WERI-Rb-1 (cell line): ENCODE measurements at regions not wholly inside any gene's neighbourhood (a gene's known extent, or its start where the extent isn't known, plus 50 kb on each side); places are given as distances from the start of the nearest gene placed in this dataset.
A peak's percentile ranks its signal among the peaks of the same experiment; 100 is the strongest.

Source experiments
- DNase-seq: peaks from one replicate; pipeline ENCODE4 v3.0.0-alpha.2; 2020
- H3K27ac ChIP-seq: fragments of 250-450 bp; sonication (Bioruptor Pico); 2 replicates; pipeline ENCODE4 v1.5.1; 2020; ENCODE audit warnings: mild to moderate bottlenecking, moderate library complexity
- H3K27me3 ChIP-seq: fragments of 250-450 bp; sonication (Bioruptor Pico); 2 replicates; pipeline ENCODE4 v1.5.1; 2021; ENCODE audit warnings: mild to moderate bottlenecking, low read depth, moderate library complexity; ENCODE audit not compliant: insufficient read depth, severe bottlenecking
- H3K36me3 ChIP-seq: fragments of 250-450 bp; sonication (Bioruptor Pico); 2 replicates; pipeline ENCODE4 v1.5.1; 2020; ENCODE audit warnings: mild to moderate bottlenecking, moderate library complexity
- H3K4me3 ChIP-seq: 2 replicates; pipeline ENCODE4 v1.5.1; 2011; ENCODE audit warnings: low read depth, mild to moderate bottlenecking, control low read depth, low read length
- H3K9me3 ChIP-seq: fragments of 250-450 bp; sonication (Bioruptor Pico); 2 replicates; pipeline ENCODE4 v1.5.1; 2021; ENCODE audit warnings: mild to moderate bottlenecking, moderate library complexity; ENCODE audit not compliant: severe bottlenecking
- CTCF ChIP-seq: IDR thresholded peaks from 2 replicates; pipeline ENCODE4 v1.5.1; 2011; ENCODE audit warnings: low read depth, mild to moderate bottlenecking, control low read depth, inconsistent platforms, low read length

DNA sequence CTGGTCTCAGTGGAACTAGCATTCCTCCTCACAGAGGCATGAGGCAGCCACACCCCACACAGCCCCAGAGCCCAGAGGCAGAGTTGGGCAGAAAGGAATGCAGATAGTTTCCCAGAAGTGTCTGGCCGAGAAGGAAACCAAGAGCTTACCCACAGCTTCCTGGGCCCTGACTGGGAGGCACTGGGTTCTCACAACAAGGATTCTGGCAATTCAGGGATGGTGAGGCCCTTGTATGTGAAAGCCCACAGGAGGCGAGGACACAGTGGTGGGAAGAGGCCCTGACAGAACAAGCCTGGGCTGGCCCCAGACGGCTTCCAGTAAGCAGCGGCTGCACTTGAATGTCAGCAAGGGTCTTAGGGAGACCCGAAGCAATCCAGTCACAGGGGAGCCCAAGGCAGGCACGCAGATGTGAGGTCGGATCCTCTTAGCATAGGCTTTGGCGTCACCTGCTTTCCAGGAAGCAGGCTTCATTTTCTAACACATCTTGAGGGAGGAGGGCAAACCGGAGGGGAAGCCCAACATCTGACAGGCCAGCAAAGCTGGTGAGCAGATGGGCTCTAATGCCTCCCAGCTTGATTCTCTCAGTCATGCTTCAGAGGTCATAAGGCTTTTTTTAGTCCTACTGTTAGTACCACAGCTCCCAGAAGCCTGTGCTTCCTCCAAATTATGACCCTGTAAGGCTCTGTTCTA is 78.3 kb upstream of the AKIP1 start:
- H3K9me3 ChIP-seq = no peaks in the 10 kb centered on the region
- H3K27ac ChIP-seq = peak overlapping the region; percentile 90
- no peaks in the 10 kb centered on the region for H3K27me3 ChIP-seq
- no peak; the same call in 1 of the 2 replicates for TF ChIP-seq CTCF
- H3K36me3 ChIP-seq = peaks cover 2% of the 10 kb centered on the region; the same call in 1 of the 2 replicates
- peak overlapping the region; percentile 31 for H3K4me3 ChIP-seq
- DNase-seq = peak; percentile 96

- H3K27me3 ChIP-seq = no peaks in the 10 kb centered on the region
- peak overlapping the region; percentile 31 for H3K4me3 ChIP-seq
- H3K36me3 ChIP-seq = peaks cover 2% of the 10 kb centered on the region; the same call in 1 of the 2 replicates
- peak; percentile 64 for DNase-seq
- peak overlapping the region; percentile 90 for H3K27ac ChIP-seq
- H3K9me3 ChIP-seq = no peaks in the 10 kb centered on the region
- no peak for TF ChIP-seq CTCF
Measured at GRCh38 chr11:8833568-8834315, 77.2 kb upstream of the AKIP1 start.

DNA sequence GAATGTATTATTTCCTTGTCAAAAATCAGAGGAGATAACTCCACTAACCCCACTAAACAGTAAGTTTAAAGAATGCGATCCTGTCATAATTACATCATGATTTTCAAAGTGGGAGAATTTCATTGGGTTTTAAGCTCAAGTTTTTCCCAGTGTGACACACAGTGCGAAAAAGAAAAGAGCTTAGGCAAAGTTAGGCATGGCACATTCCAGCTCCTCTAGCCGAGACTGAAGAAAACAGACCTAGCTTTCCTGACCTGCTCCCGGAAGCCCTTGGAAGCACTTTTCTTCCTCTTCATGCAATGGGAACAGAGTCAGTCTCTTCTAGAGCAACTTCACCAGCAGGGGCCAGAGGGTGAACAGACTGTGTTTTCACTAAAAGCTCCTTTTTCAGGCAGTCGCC is 76.6 kb upstream of the AKIP1 start:
- Histone ChIP-seq H3K9me3 (no peaks in the 10 kb centered on the region), H3K27me3 (no peaks in the 10 kb centered on the region), H3K27ac (peak overlapping the region; percentile 90), H3K4me3 (no peak overlapping the region), H3K36me3 (peaks cover 2% of the 10 kb centered on the region; the same call in 1 of the 2 replicates)
- DNase-seq = no peak
- no peak for TF ChIP-seq CTCF

DNA sequence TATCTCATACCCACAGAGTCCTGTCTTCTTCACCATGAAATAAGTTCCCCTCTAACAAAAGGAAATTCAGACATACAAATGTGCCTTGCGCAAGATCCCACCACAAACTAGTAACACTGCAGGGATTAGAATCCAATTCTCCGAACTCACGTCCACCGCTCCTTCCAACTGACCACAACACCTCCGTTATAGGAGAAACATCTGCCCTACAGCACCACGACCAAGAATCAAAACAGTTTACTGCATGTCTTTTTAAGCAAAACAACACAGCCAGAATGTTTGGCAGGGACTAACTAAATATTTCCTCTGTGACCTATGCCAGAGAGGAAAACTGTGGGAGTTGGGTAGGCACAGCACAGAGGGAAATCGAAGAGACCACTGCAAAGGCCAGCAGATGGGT is 72.7 kb upstream of the AKIP1 start:
- Histone ChIP-seq H3K27me3 (no peaks in the 10 kb centered on the region), H3K36me3 (peaks cover 2% of the 10 kb centered on the region; the same call in 1 of the 2 replicates), H3K9me3 (no peaks in the 10 kb centered on the region), H3K4me3 (no peak overlapping the region), H3K27ac (no peak overlapping the region)
- no peak for DNase-seq
- no peak for TF ChIP-seq CTCF

DNA sequence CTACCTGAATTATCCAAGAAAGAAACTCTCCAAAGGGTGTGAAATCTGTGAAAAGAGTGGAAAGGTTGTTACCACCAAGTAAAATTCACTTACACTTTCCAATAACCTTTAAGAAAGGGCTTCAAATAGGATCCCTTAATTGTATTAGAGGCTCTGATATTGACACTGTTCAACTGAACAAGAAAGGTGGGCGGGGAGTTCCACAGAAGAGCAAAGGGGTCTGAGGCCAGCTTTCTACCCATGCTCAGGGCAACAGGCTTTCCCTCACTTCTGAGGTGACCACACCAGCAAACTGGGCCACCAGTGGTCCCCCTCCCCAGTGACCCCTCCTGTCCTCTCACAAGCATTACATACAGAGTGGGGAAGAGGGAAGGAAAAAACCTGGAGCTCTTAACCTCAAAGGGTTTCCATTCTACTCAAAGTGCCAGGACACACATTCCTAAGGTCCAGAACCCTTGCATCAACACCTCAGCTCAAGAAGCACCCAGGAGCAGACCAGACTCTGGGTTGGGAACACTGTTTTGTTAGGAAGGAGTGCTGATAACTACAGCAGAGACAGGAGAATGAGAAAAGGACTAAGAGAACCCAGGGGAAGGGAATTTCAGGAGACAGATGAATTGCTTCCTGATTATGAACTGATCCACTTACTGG is 71.6 kb upstream of the AKIP1 start:
- 0 out of 2 replicates have a peak, but pooled peaks have one; percentile 8 for TF ChIP-seq CTCF
- H3K27me3 ChIP-seq = no peaks in the 10 kb centered on the region
- H3K9me3 ChIP-seq = no peaks in the 10 kb centered on the region
- DNase-seq = no peak
- H3K4me3 ChIP-seq = no peak overlapping the region
- H3K36me3 ChIP-seq = peaks cover 2% of the 10 kb centered on the region; the same call in 1 of the 2 replicates
- H3K27ac ChIP-seq = no peak overlapping the region
